ENCODE measurements at regions not wholly inside any gene's neighbourhood (a gene's known extent, or its start where the extent isn't known, plus 50 kb on each side); places are given as distances from the start of the nearest gene placed in this dataset.
"Not testable (repeated sequence)": the region's sequence is repeated elsewhere in the genome, so short reads cannot be mapped to it uniquely, and the experiment has no call there.

DNA sequence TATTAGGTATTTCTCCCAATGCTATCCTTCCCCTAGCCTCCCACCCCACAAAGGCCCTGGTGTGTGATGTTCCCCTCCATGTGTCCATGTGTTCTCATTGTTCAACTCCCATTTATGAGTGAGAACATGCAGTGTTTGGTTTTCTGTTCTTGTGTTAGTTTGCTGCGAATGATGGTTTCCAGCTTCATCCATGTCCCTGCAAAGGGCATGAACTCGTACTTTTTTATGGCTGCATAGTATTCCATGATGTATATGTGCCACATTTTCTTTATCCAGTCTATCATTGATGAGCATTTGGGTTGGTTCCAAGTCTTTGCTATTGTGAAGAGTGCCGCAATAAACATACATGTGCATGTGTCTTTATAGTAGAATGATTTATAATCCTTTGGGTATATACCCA lies 309.9 kb downstream of the PHF14 start:
- ATAC-seq; intact Hi-C loops (cut with DNase I); DNase-seq: not testable (repeated sequence)

DNA sequence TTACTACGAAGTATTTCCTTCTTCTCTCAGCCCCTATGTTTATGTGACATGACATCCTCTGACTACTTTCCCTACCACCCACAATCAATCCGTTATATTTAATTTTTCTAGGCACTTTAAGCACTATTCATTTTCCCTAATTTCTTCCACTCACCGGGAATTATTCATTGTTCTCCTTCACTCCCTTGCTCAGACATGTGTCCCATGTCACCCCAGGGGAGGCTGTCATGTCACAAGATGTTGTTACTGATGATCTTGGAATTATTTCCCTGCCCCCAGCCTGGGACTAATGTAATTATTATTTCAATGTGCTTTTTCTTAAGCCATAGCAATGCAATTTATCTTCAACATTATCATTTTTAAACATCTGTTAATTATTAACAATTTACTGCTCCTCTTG lies 317.2 kb downstream of the PHF14 start:
- intact Hi-C loops (cut with DNase I) = no loop called here
- ATAC-seq = no peak
- DNase-seq = no peak

DNA sequence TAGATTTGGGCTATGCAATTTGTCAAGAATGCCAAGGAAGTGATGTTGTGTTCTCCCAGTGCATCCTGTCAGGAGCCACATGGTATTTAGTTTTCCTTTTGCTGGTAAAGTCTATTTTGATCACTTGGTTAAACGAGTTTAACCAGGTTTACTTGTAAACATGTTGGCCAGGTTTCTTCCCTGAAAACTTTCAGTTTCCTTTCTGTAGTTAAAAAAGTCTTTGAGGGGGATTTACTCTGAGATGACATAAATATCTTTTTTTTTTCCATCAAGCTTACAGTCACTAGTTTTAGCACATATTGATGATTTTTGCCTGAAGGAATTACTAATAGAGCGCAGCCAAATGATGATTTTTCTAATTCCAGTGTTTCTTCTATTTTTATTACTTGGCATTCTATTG lies 320.5 kb downstream of the PHF14 start:
- DNase-seq (no peak), ATAC-seq (no peak)
- intact Hi-C loops (cut with DNase I) = no loop called here

DNA sequence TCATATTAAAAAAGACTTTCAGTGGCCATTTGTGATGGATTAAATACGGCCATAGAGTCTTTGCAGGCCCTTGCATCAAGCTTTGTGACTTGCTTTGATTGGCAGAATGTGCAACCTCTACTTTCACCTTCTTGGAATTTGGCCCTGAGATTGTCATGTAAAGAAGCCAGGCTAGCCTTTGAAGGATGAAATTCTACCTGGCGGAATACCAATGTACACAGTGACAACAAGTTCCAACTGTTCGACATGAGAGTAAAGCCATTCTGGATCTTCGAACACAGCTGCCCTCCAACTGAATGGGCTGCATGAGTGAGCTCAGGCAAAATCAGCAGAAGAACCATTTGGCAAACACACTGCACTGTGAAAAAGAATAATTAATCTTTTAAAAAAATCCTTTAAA lies 321.3 kb downstream of the PHF14 start:
- DNase-seq = no peak
- ATAC-seq = no peak
- intact Hi-C loops (cut with DNase I) = no loop called here

DNA sequence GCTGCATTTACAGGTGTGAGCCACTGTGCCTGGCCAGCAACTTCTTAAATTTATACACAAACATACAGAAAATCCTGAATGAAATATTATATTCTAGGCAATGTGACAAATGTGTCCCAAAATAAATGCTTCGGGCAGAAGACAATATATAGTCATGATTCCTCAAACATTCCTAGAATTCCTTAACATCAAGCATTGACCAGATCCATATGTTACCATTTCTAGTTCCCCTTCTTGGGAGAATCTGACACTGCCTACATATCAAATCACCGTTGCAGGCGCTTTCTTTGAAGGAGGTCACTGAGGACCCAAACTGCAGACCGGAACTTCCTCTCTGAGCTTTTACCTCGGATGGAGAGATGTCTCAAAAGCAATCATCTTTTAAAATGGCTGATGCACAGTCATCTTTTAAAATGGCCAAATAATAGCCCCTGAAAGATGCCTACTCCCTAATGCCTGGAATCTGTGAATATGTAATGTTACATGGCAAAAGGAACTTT lies 323.5 kb downstream of the PHF14 start:
- intact Hi-C loops (cut with DNase I) = no loop called here
- DNase-seq (no peak), ATAC-seq (no peak)

DNA sequence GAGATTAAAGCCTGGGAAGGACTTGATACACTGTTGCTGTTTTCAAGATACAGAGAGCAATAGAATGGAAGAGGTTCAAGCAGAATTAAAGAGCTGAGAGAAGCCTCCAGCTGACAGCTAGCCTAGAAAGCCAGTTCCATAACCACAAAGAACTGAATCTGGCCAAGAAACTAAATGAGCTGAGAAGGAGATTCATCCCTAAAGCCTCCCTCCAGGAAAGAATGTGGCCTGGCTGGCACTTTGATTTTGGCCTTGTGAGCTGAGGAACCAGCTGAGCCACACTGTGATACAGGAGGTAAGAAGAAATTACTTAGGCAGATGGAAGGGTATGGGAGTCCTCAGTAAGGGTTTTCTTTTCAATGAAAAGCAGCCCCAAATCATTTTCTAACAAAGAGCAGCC lies 324.1 kb downstream of the PHF14 start:
- ATAC-seq = no peak

DNA sequence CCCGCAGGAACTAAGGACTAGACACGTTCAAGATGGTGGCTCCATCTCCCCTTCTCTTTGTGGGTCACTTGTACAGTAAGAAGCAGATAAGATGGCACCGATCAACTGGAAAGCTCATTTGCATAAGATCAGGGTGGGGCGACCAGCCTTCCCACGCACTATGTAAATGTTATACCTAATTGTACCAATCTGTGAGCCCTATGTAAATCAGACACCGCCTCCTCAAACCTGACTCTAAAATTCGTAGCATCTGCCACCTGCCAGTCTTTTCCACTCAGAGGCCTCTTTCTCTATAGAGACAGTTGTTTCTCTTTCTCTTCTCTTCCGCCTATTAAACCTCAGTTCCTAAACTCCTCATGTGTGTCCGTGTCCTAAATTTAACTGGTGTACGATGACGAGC lies 324.5 kb downstream of the PHF14 start:
- intact Hi-C loops (cut with DNase I) = no loop called here
- no peak for DNase-seq
- no peak for ATAC-seq

More for the DNA sequence above, 324.1 kb downstream of the PHF14 start:
- intact Hi-C loops (cut with DNase I) = no loop called here
- no peak for DNase-seq

DNA sequence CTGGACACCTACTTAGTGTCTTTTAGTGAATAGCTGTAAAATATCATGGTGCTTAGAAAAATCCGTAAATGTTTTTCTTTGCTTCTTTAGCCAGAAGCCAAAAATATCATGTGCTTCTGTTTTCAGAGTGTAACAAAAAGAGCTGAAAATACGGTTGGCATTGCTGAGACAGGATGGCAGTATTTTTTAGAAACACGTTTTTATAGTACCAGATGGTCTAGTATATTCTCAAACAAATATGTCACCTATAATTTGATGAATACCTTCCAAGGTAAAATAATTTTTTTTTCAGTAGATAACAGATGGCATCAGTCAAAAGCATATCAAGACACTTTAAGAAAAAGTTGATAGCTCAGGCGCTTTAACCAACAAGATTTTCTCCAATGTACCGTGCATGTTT lies 326.6 kb downstream of the PHF14 start:
- no peak for ATAC-seq
- no peak for DNase-seq
- intact Hi-C loops (cut with DNase I) = no loop called here

DNA sequence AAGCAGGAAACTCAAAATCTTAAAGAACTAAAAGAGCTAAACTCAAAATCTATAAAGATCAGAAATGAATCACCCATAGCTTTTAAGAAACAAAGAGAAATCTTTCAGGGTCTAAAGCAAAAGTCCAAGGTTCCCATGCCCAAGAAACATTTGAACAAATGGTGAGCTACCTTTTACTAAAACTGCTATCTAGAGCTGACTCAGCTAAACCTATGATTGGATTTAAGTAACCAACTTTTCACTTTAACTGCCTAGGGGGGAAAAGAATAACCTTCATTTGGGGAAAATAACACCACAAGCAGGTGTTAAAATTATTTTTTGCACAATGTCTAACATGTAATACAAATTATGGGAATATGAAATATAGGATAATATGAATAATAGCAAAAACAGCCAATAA lies 328.4 kb downstream of the PHF14 start:
- ATAC-seq = no peak
- intact Hi-C loops (cut with DNase I) = no loop called here
- no peak for DNase-seq

DNA sequence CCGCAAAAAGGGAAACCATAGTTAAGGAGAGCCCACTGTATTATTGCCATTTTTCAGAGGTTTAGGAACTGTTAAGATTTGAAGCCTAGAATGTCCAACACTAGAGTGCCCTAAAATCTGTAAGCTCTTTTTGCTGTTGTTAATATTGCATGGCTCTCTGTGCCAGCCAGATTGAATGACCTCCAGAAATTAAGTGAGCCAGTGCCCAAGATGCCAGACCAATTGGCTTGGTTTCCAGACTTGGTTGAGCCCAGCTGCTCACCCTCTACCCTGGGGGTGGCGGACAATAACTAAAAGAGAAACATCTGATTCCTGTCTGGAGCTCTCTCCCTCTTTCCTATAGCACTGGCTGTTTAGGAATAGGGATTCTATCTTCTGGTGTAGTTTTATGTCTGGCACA lies 340.1 kb downstream of the PHF14 start:
- DNase-seq = no peak
- intact Hi-C loops (cut with DNase I) = no loop called here
- no peak for ATAC-seq

DNA sequence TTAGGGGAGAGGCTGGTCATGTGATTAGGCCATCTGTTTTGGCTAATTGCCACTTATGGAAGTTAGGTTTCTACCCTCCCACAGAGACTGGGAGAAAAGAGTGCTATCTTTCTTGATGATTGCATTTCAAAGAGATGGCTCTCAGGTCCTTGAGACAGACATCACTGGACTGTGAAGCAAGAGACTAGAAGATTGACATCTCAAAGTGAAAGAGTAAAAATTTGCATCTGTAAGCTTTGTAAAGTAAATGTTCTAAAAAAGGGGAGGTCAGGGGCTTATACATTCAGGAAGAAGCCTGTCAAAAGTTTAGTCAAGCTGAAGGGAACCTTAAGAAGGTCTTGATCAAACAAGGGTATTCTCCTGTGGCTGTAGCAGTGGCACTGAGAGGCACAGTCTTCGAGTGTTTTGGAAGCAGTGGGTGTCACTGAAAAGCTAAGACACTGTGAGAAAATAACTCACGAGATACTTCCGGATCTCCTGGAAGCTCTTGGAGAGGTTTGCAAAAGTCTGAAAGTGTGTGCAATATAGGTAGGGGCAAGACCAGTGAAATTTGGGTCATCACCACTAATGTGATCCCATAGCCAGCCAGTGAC lies 342.1 kb downstream of the PHF14 start:
- ATAC-seq = no peak
- intact Hi-C loops (cut with DNase I) = no loop called here
- no peak for DNase-seq

DNA sequence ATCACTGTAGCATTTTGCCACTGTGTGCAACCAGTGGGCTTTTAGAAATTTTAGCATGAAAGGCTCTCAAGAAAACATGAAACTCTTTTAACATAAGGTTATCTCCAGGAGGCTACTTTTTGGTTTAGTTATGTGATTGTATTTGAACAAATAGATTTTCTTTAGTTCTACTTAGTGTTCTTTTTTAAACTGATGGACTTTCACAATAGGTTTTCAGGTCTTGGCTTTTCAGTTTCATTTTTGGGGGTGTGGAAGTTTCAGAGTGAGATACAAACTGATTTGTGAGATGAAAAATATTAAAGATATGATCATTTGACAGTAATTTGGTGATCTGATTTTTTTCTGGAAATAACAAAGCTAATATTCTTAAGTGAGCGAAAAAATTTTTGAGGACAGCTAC lies 344.1 kb downstream of the PHF14 start:
- no peak for ATAC-seq
- intact Hi-C loops (cut with DNase I) = no loop called here

DNA sequence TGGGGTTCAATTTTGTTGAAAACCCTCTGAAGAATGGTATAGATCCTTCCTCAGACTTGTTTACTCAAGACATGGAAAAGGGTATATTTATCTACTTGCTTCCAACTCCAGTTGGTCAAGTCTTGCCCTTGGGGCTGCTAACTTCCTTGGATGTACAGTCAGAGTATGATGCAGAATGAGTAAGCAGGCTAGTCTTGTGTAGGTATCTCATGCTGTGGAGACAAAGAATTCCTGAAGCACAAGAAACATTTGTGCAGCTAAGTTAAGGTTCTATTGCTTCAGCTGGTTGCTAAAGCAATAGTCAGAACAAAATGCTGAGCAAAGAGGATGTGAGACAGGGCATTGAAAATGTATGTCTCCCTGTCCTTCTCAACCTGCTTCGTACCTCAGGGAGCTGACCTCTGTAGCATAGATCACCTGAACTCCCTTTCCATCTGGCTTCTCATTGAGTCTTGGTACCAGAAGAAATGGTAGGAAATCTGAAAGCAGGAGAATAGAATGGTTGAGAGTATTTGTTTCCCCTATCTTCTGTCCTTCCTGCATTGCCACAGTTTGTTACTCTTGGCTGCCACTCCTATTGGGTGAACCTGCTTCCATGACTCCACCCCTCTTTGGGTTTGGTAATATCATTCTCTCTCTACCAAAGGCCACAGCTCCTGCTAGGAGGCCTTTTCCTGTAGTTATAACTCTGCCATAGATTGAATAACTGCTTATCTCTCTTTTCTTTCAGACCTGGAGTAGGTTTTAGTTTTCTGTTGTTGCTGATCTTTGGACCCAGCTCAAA lies 346.0 kb downstream of the PHF14 start:
- intact Hi-C loops (cut with DNase I) = no loop called here
- no peak for DNase-seq
- ATAC-seq = peak in 1 of 2 donors; percentile 41

More for the DNA sequence above, 344.1 kb downstream of the PHF14 start:
- no peak for DNase-seq
